Testis (tissue), 2 donors: ENCODE measurements at regions not wholly inside any gene's neighbourhood (a gene's known extent, or its start where the extent isn't known, plus 50 kb on each side); places are given as distances from the start of the nearest gene placed in this dataset.

Experiments used
- DNase-seq: peaks from one replicate; pipeline ENCODE4 v3.0.0-alpha.2; 2019
- H3K27ac ChIP-seq, 2 donors: fragments of 200-600 bp; sonication (generic); one replicate each; pipeline ENCODE4 v1.5.1; 2019
- H3K27me3 ChIP-seq: fragments of 200-600 bp; sonication (generic); one replicate; pipeline ENCODE4 v1.5.1; 2019
- H3K36me3 ChIP-seq: fragments of 200-600 bp; sonication (generic); one replicate; pipeline ENCODE4 v1.5.1; 2017; ENCODE audit warnings: low read depth; ENCODE audit errors: missing control alignments
- H3K4me1 ChIP-seq: fragments of 200-600 bp; sonication (generic); one replicate; pipeline ENCODE4 v1.5.1; 2019
- H3K4me3 ChIP-seq, 2 donors: fragments of 200-600 bp; sonication (generic); one replicate each; pipeline ENCODE4 v1.5.1; 2017 to 2019
- H3K9me3 ChIP-seq: fragments of 200-600 bp; sonication (generic); one replicate; pipeline ENCODE4 v1.5.1; 2017
- CTCF ChIP-seq, 3 experiments: fragments of 450-650 bp in 2 of 3; fragments of 200-600 bp in 1 of 3; sonication (generic) in 1 of 3; IDR thresholded peaks; one replicate each; pipeline ENCODE4 v1.5.1; 2016 to 2019; ENCODE audit warnings: antibody characterized with exemption in 3 of 3, mild to moderate bottlenecking in 2 of 3, moderate library complexity in 1 of 3
- POLR2A ChIP-seq: fragments of 450-650 bp; IDR thresholded peaks from one replicate; pipeline ENCODE4 v1.6.1; 2017; ENCODE audit warnings: antibody characterized with exemption, mild to moderate bottlenecking, moderate library complexity
- WGBS, 2 donors: methylation state at CpG; one replicate each; pipeline ENCODE4 v1.1.5; 2018; 5-methylcytosine and 5-hydroxymethylcytosine counted together
- intact Hi-C: fragments of 100-400 bp; cut with DNase I; formaldehyde crosslinking; loops from one replicate; pipeline ENCODE4 v1.15.1; 2023; ENCODE audit warnings: low total_unique reads

GRCh38 chr4:11297627-11298026 lies 131.1 kb downstream of the HS3ST1 start:
- Histone ChIP-seq H3K27ac (no peak overlapping the region), H3K9me3 (no peaks in the 10 kb centered on the region), H3K36me3 (no peaks in the 10 kb centered on the region), H3K27me3 (no peaks in the 10 kb centered on the region), H3K4me1 (no peaks in the 10 kb centered on the region), H3K4me3 (no peak overlapping the region)
- intact Hi-C loops, result no loop called here
- no peak for DNase-seq
- no peak for TF ChIP-seq POLR2A
- TF ChIP-seq CTCF (IDR thresholded peaks at IDR 0.05), result no peak
- 79 to 82% methylated on average over 3 of the region's 3 CpGs for WGBS, 2 donors

DNA sequence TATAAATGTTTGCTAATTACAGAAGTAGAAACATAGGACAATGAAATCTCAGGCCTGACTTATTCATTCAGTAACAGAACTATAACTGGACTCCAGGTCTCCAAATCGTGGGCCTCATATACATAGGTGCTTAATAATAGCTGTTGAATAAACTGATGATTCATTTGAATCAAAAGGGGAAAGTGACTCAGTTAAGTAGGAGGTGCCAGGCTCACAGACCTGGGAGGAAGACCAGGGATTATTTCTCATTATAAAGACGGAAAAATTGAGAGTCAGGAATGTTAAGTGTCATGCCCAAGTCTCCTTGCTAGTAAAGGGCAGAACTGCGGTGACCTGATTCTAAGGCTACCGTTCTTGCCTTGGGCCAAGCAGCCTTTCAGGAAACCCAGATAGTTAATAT lies 131.5 kb downstream of the HS3ST1 start:
- no peak overlapping the region for H3K27ac ChIP-seq
- intact Hi-C loops, result no loop called here
- no peaks in the 10 kb centered on the region for H3K9me3 ChIP-seq
- no peak for TF ChIP-seq POLR2A
- no peak for TF ChIP-seq CTCF (IDR thresholded peaks at IDR 0.05)
- H3K4me3 ChIP-seq, result no peak overlapping the region
- H3K36me3 ChIP-seq, result no peaks in the 10 kb centered on the region
- H3K4me1 ChIP-seq, result no peaks in the 10 kb centered on the region
- 84 to 88% methylated on average over 4 of the region's 4 CpGs for WGBS, 2 donors
- no peaks in the 10 kb centered on the region for H3K27me3 ChIP-seq
- DNase-seq, result no peak

DNA sequence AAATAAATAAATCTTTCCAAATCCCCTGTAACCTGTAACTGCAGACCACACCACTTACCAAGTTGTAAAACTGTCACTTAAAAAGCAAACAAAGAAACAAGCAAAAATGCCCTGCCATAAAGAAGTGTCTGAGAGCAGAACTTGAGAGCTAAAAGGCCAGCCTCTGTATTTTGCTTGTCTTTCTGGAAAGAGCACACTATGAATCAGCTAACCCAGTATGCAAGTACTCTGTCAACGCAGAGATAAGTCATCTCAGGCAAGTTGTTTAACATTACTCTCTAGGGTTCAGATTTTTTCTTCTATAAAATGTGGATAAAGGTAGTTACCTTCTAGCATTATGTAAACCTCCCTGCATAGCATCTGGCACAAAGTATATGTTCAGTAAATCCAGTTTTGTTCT lies 134.8 kb downstream of the HS3ST1 start:
- Histone ChIP-seq H3K4me1 (no peaks in the 10 kb centered on the region), H3K27me3 (no peaks in the 10 kb centered on the region), H3K9me3 (no peaks in the 10 kb centered on the region), H3K36me3 (no peaks in the 10 kb centered on the region), H3K4me3 (no peak overlapping the region), H3K27ac (no peak overlapping the region)
- no peak for DNase-seq
- 84 to 90% methylated on average over 1 of the region's 1 CpG for WGBS, 2 donors
- no peak for TF ChIP-seq POLR2A
- no peak for TF ChIP-seq CTCF (IDR thresholded peaks at IDR 0.05)
- intact Hi-C loops, result no loop called here

DNA sequence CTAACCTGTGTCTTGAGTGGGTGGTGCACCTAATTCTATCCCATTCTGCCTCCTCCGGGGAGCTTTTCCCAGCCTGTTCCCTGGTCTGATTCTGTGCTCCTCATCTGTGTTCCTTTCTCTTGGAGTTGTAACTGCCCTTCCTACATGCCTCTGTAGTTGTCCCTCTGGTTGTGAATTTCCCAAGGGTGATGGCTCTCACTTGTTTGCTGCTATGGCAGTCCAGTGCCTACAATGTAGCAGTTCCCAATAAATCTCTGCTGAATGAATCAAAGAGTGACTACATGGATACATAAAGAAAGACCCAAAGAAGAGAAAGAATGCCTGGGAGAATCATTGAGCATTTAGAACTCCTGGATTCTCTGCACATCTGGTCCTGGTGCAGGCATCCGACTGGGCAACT lies 141.6 kb downstream of the HS3ST1 start:
- TF ChIP-seq CTCF (IDR thresholded peaks at IDR 0.05), result no peak
- TF ChIP-seq POLR2A, result no peak
- H3K27ac ChIP-seq, result no peak overlapping the region
- no peaks in the 10 kb centered on the region for H3K36me3 ChIP-seq
- no peaks in the 10 kb centered on the region for H3K27me3 ChIP-seq
- H3K4me1 ChIP-seq, result no peaks in the 10 kb centered on the region
- H3K9me3 ChIP-seq, result no peaks in the 10 kb centered on the region
- no peak overlapping the region for H3K4me3 ChIP-seq
- no peak for DNase-seq
- WGBS, 2 donors, result 90% methylated on average over 2 of the region's 2 CpGs
- intact Hi-C loops, result no loop called here

DNA sequence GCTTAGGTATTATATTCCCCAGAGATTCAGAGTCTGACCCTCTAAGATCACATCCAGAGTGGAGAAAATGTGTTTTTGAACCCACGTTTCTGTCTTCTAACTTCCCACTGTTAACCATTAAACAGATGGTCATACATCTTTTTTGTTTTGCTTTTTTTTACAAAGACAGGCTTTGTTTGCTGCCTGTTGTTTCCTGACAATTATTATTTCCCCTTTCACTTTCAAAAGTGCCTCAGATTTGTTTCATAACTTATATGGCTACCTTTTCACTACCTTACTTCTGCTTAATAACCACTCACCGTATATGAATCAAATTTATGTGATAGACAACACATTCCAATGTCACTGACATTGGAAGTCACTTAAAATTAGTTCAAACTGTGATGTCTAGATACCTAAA lies 142.2 kb downstream of the HS3ST1 start:
- Histone ChIP-seq H3K4me1 (no peaks in the 10 kb centered on the region), H3K27me3 (no peaks in the 10 kb centered on the region), H3K4me3 (no peak overlapping the region), H3K9me3 (no peaks in the 10 kb centered on the region), H3K36me3 (no peaks in the 10 kb centered on the region), H3K27ac (no peak overlapping the region)
- TF ChIP-seq CTCF (IDR thresholded peaks at IDR 0.05), result no peak
- TF ChIP-seq POLR2A, result no peak
- WGBS, 2 donors, result 63 to 69% methylated on average over 2 of the region's 2 CpGs
- intact Hi-C loops, result no loop called here
- no peak for DNase-seq
